SK-N-SH (cell line): ENCODE measurements at regions not wholly inside any gene's neighbourhood (a gene's known extent, or its start where the extent isn't known, plus 50 kb on each side); places are given as distances from the start of the nearest gene placed in this dataset.

Experiments used
- CTCF ChIA-PET: fragments of 300-600, 350-600 bp; formaldehyde crosslinking; extraction: SDS; loops from one replicate; lab custom pipeline; 2021; lab: Yijun Ruan, JAX
- POLR2A ChIA-PET: fragments of 350-600 bp; sonication (Branson Sonifier 250); formaldehyde crosslinking; extraction: SDS; loops from one replicate; lab custom pipeline; 2020; ENCODE audit warnings: antibody characterized with exemption, inconsistent platforms; lab: Yijun Ruan, JAX
- DNase-seq: peaks from one replicate; pipeline ENCODE4 v3.0.0; 2012
- H2AFZ ChIP-seq: fragments of 200-600 bp; sonication (generic); 2 replicates; pipeline ENCODE4 v1.8.1; 2016; ENCODE audit warnings: antibody characterized with exemption, mild to moderate bottlenecking, low read depth
- H3F3A ChIP-seq: fragments of 200-600 bp; sonication (generic); replicated peaks from 2 replicates; pipeline ENCODE3; 2016; ENCODE audit warnings: antibody characterized with exemption, mild to moderate bottlenecking; ENCODE audit not compliant: insufficient read depth
- H3K27ac ChIP-seq, 2 experiments: fragments of 200-500 bp in 1 of 2; fragments of 200-600 bp in 1 of 2; sonication (Bioruptor generic) in 1 of 2; sonication (generic), shearing (Covaris generic) in 1 of 2; 2 replicates each; pipeline versions ENCODE4 v1.5.1 to v1.6.1; 2014 to 2016; ENCODE audit warnings: low read depth in 2 of 2, inconsistent platforms in 1 of 2, low read length in 1 of 2, mild to moderate bottlenecking in 1 of 2, mixed read lengths in 1 of 2
- H3K27me3 ChIP-seq: fragments of 200-600 bp; sonication (generic), shearing (Covaris generic); 2 replicates; pipeline ENCODE4 v1.6.1; 2016; ENCODE audit warnings: mixed run types; ENCODE audit not compliant: insufficient read depth
- H3K36me3 ChIP-seq, 2 experiments: fragments of 200-500 bp in 1 of 2; fragments of 200-600 bp in 1 of 2; sonication (Bioruptor generic) in 1 of 2; sonication (generic) in 1 of 2; replicated peaks in 1 of 2; 2 replicates each; pipeline versions ENCODE3 to v1.5.1; 2014 to 2016; ENCODE audit warnings: low read length in 1 of 2, mild to moderate bottlenecking in 1 of 2; ENCODE audit not compliant: insufficient read depth in 2 of 2, control insufficient read depth in 1 of 2
- H3K4me1 ChIP-seq, 2 experiments: fragments of 200-500 bp in 1 of 2; fragments of 200-600 bp in 1 of 2; sonication (Bioruptor generic) in 1 of 2; sonication (generic), shearing (Covaris generic) in 1 of 2; 2 replicates each; pipeline versions ENCODE4 v1.5.1 to v1.6.1; 2014 to 2016; ENCODE audit warnings: low read depth in 1 of 2, low read length in 1 of 2, mixed run types in 1 of 2; ENCODE audit not compliant: insufficient read depth in 2 of 2, control insufficient read depth in 1 of 2
- H3K4me2 ChIP-seq: fragments of 200-600 bp; sonication (generic), shearing (Covaris generic); 2 replicates; pipeline ENCODE4 v1.6.1; 2017; ENCODE audit warnings: mixed run types
- H3K4me3 ChIP-seq, 2 experiments: fragments of 200-500 bp in 1 of 2; fragments of 200-600 bp in 1 of 2; sonication (Bioruptor generic) in 1 of 2; sonication (generic), shearing (Covaris generic) in 1 of 2; 2 replicates each; pipeline versions ENCODE4 v1.5.1 to v1.8.1; 2014 to 2016; ENCODE audit warnings: low read depth in 2 of 2, inconsistent platforms in 1 of 2, low read length in 1 of 2, mild to moderate bottlenecking in 1 of 2, mixed read lengths in 1 of 2, moderate library complexity in 1 of 2
- H3K79me2 ChIP-seq: fragments of 200-600 bp; sonication (generic); 2 replicates; pipeline ENCODE4 v1.8.1; 2017; ENCODE audit warnings: mild to moderate bottlenecking; ENCODE audit not compliant: insufficient read depth
- H3K9ac ChIP-seq: fragments of 200-600 bp; sonication (generic); 2 replicates; pipeline ENCODE4 v1.6.1; 2017; ENCODE audit warnings: mixed run types
- H3K9me2 ChIP-seq: fragments of 200-600 bp; sonication (generic); 2 replicates; pipeline ENCODE4 v1.6.1; 2017; ENCODE audit warnings: mixed run types
- H3K9me3 ChIP-seq: fragments of 200-600 bp; sonication (generic); 2 replicates; pipeline ENCODE4 v1.6.1; 2017; ENCODE audit warnings: mixed run types, mild to moderate bottlenecking, moderate library complexity
- H4K20me1 ChIP-seq: fragments of 200-600 bp; sonication (generic); 2 replicates; pipeline ENCODE4 v1.6.1; 2017; ENCODE audit warnings: mild to moderate bottlenecking, mixed run types; ENCODE audit not compliant: insufficient read depth
- CTCF ChIP-seq: fragments of 200-600 bp; sonication (generic); IDR thresholded peaks from 2 replicates; pipeline ENCODE4 v1.6.1; 2017; ENCODE audit warnings: antibody characterized with exemption, mild to moderate bottlenecking, moderate library complexity
- ELF1 ChIP-seq: IDR thresholded peaks from 2 replicates; pipeline ENCODE4 v1.4.0; 2012
- EP300 ChIP-seq, 2 experiments: IDR thresholded peaks; 2 replicates each; pipeline versions ENCODE4 v1.4.0 to v1.6.1; 2012; ENCODE audit warnings: borderline replicate concordance in 1 of 2, low read depth in 1 of 2, low read length in 1 of 2
- FOXJ3 ChIP-seq: sonication (generic); formaldehyde crosslinking; IDR thresholded peaks from 2 replicates; pipeline ENCODE4 v1.5.1; 2020; ENCODE audit warnings: mild to moderate bottlenecking, missing genetic modification reagents
- IRF3 ChIP-seq: fragments of 150-350 bp; IDR thresholded peaks from 2 replicates; pipeline ENCODE4 v1.6.1; 2016; ENCODE audit warnings: mild to moderate bottlenecking, low read depth, low read length
- JUND ChIP-seq: IDR thresholded peaks from 2 replicates; pipeline ENCODE4 v1.4.0; 2012
- MXI1 ChIP-seq: IDR thresholded peaks from 2 replicates; pipeline ENCODE4 v1.6.1; 2012; ENCODE audit warnings: mild to moderate bottlenecking, low read depth, low read length, improper control_type of control experiment
- NFIC ChIP-seq: IDR thresholded peaks from 2 replicates; pipeline ENCODE4 v1.4.0; 2012; ENCODE audit warnings: borderline replicate concordance
- NRF1 ChIP-seq: IDR thresholded peaks from 2 replicates; pipeline ENCODE4 v1.6.1; 2012; ENCODE audit warnings: low read depth, mild to moderate bottlenecking, low read length
- POLR2AphosphoS5 ChIP-seq: IDR thresholded peaks from 2 replicates; pipeline ENCODE4 v1.6.1; 2012; ENCODE audit warnings: low read depth, low read length
- RAD21 ChIP-seq: IDR thresholded peaks from 2 replicates; pipeline ENCODE4 v1.6.1; 2012; ENCODE audit warnings: mild to moderate bottlenecking, low read length
- REST ChIP-seq: IDR thresholded peaks from 2 replicates; pipeline ENCODE4 v1.6.1; 2012; ENCODE audit warnings: mild to moderate bottlenecking, low read depth, low read length, moderate library complexity
- RFX5 ChIP-seq: IDR thresholded peaks from 2 replicates; pipeline ENCODE4 v1.6.1; 2012; ENCODE audit warnings: mild to moderate bottlenecking, improper control_type of control experiment, low read length
- TCF12 ChIP-seq: IDR thresholded peaks from 2 replicates; pipeline ENCODE4 v1.4.0; 2012
- TEAD4 ChIP-seq: IDR thresholded peaks from 2 replicates; pipeline ENCODE4 v1.4.0; 2012; ENCODE audit warnings: mild to moderate bottlenecking, borderline replicate concordance; ENCODE audit not compliant: insufficient read depth
- USF2 ChIP-seq: fragments of 150-350 bp; IDR thresholded peaks from 2 replicates; pipeline ENCODE4 v1.6.1; 2017; ENCODE audit warnings: antibody characterized with exemption, low read length, low read depth, borderline replicate concordance
- WGBS: methylation state at CpG from one replicate; pipeline ENCODE4 v1.1.6; 2017; ENCODE audit warnings: low lambda C conversion rate; 5-methylcytosine and 5-hydroxymethylcytosine counted together

- Histone ChIP-seq H3K4me3 (no peak overlapping the region), H3F3A (no peaks in the 10 kb centered on the region), H3K27ac (no peak overlapping the region), H3K27me3 (no peaks in the 10 kb centered on the region), H3K36me3 (no peaks in the 10 kb centered on the region), H2AFZ (no peak overlapping the region), H3K9me3 (no peaks in the 10 kb centered on the region), H3K79me2 (no peaks in the 10 kb centered on the region), H3K9me2 (no peaks in the 10 kb centered on the region), H3K4me1 (peaks cover 0 to 5% of the 10 kb centered on the region in 2 experiments; a peak in 2 of 4 replicates), H3K4me2 (no peak overlapping the region), H3K9ac (no peak overlapping the region), H4K20me1 (no peaks in the 10 kb centered on the region)
- WGBS: 85% methylated on average over 7 of the region's 7 CpGs
- ChIA-PET POLR2A (no interaction called here), CTCF (interaction anchor here (0.5 to 5.3 kb wide), 7 partner anchors 9 to 125 kb away, joined by 3 to 28 read pairs (median 10); no protein-coding TSS in a partner anchor)
- TF ChIP-seq JUND (no peak), ELF1 (no peak), REST (no peak), NFIC (no peak), POLR2AphosphoS5 (no peak), RAD21 (no peak), RFX5 (no peak), MXI1 (no peak), USF2 (no peak), FOXJ3 (CRISPR knock-in tag) (no peak), EP300 (IDR thresholded peaks at IDR 0.05; ENCODE audit: borderline replicate concordance in 1 of 2, low read depth in 1 of 2, low read length in 1 of 2) (no peak)
- no peak for DNase-seq
Measured at GRCh38 chr10:29378106-29378505, 89.2 kb downstream of the LYZL1 start.

- no peaks in the 10 kb centered on the region for H3K9me2 ChIP-seq
- no peak overlapping the region for H3K4me3 ChIP-seq
- CTCF ChIA-PET: interaction anchor here (1.4 to 5.3 kb wide), 4 partner anchors 8 to 69 kb away, joined by 4 to 28 read pairs (median 10); no protein-coding TSS in a partner anchor
- H2AFZ ChIP-seq: no peak overlapping the region
- H3K9ac ChIP-seq: no peak overlapping the region
- no peaks in the 10 kb centered on the region for H3F3A ChIP-seq
- no peaks in the 10 kb centered on the region for H3K9me3 ChIP-seq
- peaks cover 0 to 5% of the 10 kb centered on the region in 2 experiments; a peak in 2 of 4 replicates for H3K4me1 ChIP-seq
- no peak for DNase-seq
- POLR2A ChIA-PET: no interaction called here
- WGBS: 84% methylated on average over 4 of the region's 4 CpGs
- no peaks in the 10 kb centered on the region for H4K20me1 ChIP-seq
- no peak overlapping the region for H3K4me2 ChIP-seq
- H3K79me2 ChIP-seq: no peaks in the 10 kb centered on the region
- no peak for TF ChIP-seq EP300 (IDR thresholded peaks at IDR 0.05; ENCODE audit: borderline replicate concordance in 1 of 2, low read depth in 1 of 2, low read length in 1 of 2)
- TF ChIP-seq NRF1: no peak
- no peak for TF ChIP-seq TCF12
- TF ChIP-seq TEAD4: no peak
- no peak for TF ChIP-seq POLR2AphosphoS5
- TF ChIP-seq NFIC: no peak
- no peak for TF ChIP-seq CTCF
- no peak for TF ChIP-seq IRF3
- H3K36me3 ChIP-seq: no peaks in the 10 kb centered on the region
- H3K27me3 ChIP-seq: peaks cover 9% of the 10 kb centered on the region
- H3K27ac ChIP-seq: no peak overlapping the region
Measured at GRCh38 chr10:29379208-29379607, 90.3 kb downstream of the LYZL1 start.
